ENCODE measurements at regions not wholly inside any gene's neighbourhood (a gene's known extent, or its start where the extent isn't known, plus 50 kb on each side); places are given as distances from the start of the nearest gene placed in this dataset.
"Not testable (repeated sequence)": the region's sequence is repeated elsewhere in the genome, so short reads cannot be mapped to it uniquely, and the experiment has no call there.

GRCh38 chr4:104901961-104902605 is 244.6 kb upstream of the TET2 start:
- DNase-seq: no peak

- no peak for DNase-seq
Observed at GRCh38 chr4:104905065-104905464, 241.6 kb upstream of the TET2 start.

- DNase-seq: no peak
Observed at GRCh38 chr4:104905546-104905945, 241.1 kb upstream of the TET2 start.

GRCh38 chr4:104906276-104906675 is 240.4 kb upstream of the TET2 start:
- DNase-seq: no peak

- no peak for DNase-seq
Observed at GRCh38 chr4:104907074-104907649, 239.5 kb upstream of the TET2 start.

GRCh38 chr4:104907991-104908390 is 238.7 kb upstream of the TET2 start:
- DNase-seq: no peak

- no peak for DNase-seq
Observed at GRCh38 chr4:104909376-104909775, 237.3 kb upstream of the TET2 start.

- DNase-seq: no peak
Observed at GRCh38 chr4:104912518-104912917, 234.2 kb upstream of the TET2 start.

- no peak for DNase-seq
Observed at GRCh38 chr4:104915373-104915772, 231.3 kb upstream of the TET2 start.

- no peak for DNase-seq
Observed at GRCh38 chr4:104915864-104916263, 230.8 kb upstream of the TET2 start.

GRCh38 chr4:104919406-104919805 is 227.3 kb upstream of the TET2 start:
- no peak for DNase-seq

- no peak for DNase-seq
Observed at GRCh38 chr4:104930298-104930697, 216.4 kb upstream of the TET2 start.

- not testable (repeated sequence) for DNase-seq
Observed at GRCh38 chr4:104930745-104931736, 215.6 kb upstream of the TET2 start.

- DNase-seq: no peak
Observed at GRCh38 chr4:104938624-104939023, 208.1 kb upstream of the TET2 start.

GRCh38 chr4:104940927-104941326 is 205.7 kb upstream of the TET2 start:
- DNase-seq: no peak

- no peak for DNase-seq
Observed at GRCh38 chr4:104941661-104942062, 205.0 kb upstream of the TET2 start.

GRCh38 chr4:104942990-104943743 is 203.5 kb upstream of the TET2 start:
- no peak for DNase-seq

- no peak for DNase-seq
Observed at GRCh38 chr4:104944596-104944995, 202.1 kb upstream of the TET2 start.

- no peak for DNase-seq
Observed at GRCh38 chr4:104964410-104965175, 182.1 kb upstream of the TET2 start.

- no peak for DNase-seq
Observed at GRCh38 chr4:104966349-104967033, 180.2 kb upstream of the TET2 start.

- no peak for DNase-seq
Observed at GRCh38 chr4:104967034-104967401, 179.7 kb upstream of the TET2 start.
